ENCODE measurements at regions not wholly inside any gene's neighbourhood (a gene's known extent, or its start where the extent isn't known, plus 50 kb on each side); places are given as distances from the start of the nearest gene placed in this dataset.

GRCh38 chr7:29754874-29755490 is 51.3 kb upstream of the WIPF3 start:
- no peak overlapping the region for H3K27ac ChIP-seq (ENCODE audit: low read depth in 1 of 2, low read length in 1 of 2)

More at GRCh38 chr7:29754874-29755490, 51.3 kb upstream of the WIPF3 start:
- WGBS, result 83% methylated on average over 6 of the region's 6 CpGs
- no peak overlapping the region for H3K4me3 ChIP-seq (ENCODE audit: low read length in 2 of 2)
- H3K4me1 ChIP-seq (ENCODE audit: control insufficient read depth in 2 of 2, insufficient read depth in 2 of 2, low read length in 2 of 2), result no peaks in the 10 kb centered on the region
- H3K36me3 ChIP-seq (ENCODE audit: control insufficient read depth in 2 of 2, insufficient read depth in 2 of 2, low read length in 1 of 2), result no peaks in the 10 kb centered on the region
- no peak for DNase-seq (ENCODE audit: low read depth in 6 of 9, low spot score in 9 of 9)
- no peaks in the 10 kb centered on the region for H3K27me3 ChIP-seq (ENCODE audit: control insufficient read depth in 2 of 2, insufficient read depth in 1 of 2, low read length in 1 of 2)
- no peaks in the 10 kb centered on the region for H3K9me3 ChIP-seq (ENCODE audit: control insufficient read depth in 2 of 2, insufficient read depth in 1 of 2, low read length in 1 of 2)

Data from thymus (tissue), 11 donors.